HG02588 (cell line): ENCODE measurements at regions not wholly inside any gene's neighbourhood (a gene's known extent, or its start where the extent isn't known, plus 50 kb on each side); places are given as distances from the start of the nearest gene placed in this dataset.
"Not testable (repeated sequence)": the region's sequence is repeated elsewhere in the genome, so short reads cannot be mapped to it uniquely, and the experiment has no call there.

ENCODE experiments used
- ATAC-seq: cut with Tn5 transposase; IDR thresholded peaks from one replicate; pipeline ENCODE4 v1.9.1; 2021; ENCODE audit warnings: mild to moderate bottlenecking, moderate library complexity; ENCODE audit not compliant: unreplicated experiment

DNA sequence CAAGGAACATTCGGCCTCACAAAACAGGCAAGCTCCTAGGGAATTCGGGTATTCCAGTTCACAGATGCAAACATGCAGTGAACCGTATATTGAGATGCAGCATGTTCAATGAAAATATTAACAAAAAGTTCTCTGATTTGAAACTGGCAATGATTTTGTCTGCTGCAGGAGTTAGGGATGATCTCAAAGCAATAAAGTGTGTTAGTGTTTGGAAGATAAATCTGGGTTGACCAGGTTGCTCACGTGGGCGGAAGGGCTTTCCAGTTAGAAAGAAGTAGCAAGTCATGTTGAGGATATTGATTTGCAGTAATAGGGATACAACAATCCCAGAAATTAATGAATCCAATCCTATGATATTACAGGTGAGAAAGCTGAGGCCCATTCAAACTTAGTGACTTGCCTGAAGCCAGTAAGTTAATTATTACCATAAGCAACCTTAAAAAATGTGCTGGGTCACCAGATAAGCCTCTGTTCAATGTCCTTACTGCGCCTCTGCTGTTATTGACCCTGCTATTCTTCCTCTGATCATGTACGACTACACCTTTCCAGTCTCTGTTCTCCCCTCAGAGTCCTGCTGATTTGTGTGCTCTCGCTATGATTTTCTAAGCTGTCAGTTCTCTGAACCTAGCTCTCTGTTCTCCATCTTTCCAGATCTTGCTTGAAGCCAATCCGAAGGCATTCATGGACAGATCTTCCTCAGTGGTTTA, 370.8 kb downstream of the DSEL start:
- ATAC-seq, result no peak

DNA sequence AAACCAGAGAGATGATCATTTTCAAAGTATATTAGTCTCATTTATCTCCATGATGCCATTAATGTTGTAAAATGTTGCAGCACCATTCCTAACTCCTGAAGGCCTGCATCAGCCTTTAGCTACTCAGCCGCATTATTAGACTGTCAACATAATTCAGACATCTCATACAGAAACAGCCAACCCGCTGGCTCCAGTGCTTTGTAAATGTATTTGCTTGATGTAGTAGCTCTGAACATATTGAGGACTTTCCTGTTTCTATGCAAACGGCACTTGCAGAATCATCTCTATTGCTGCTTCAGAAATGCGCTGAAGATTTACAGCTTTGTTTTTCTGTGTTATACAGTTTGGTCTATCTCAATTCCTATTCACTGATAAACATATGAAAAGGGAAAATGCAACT, 372.2 kb downstream of the DSEL start:
- no peak for ATAC-seq

DNA sequence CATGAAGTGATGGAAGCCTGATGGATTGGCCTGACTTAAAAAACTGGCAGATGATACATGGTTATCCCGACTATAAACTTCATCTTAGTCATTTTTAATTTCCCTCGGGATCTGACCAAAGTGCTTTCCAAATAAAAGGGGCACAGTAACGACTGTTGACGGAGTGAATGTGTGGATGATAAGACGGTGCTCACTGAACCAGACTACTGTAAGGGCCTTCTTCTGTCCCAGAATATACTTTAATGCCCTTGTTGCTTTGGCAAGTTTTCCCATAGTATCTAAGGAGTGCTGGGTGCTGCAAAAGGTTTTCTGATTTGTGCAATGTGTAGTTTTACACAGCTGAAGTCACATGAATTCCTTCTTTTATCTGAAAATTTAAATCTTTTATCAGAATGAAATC, 373.5 kb downstream of the DSEL start:
- ATAC-seq, result no peak

DNA sequence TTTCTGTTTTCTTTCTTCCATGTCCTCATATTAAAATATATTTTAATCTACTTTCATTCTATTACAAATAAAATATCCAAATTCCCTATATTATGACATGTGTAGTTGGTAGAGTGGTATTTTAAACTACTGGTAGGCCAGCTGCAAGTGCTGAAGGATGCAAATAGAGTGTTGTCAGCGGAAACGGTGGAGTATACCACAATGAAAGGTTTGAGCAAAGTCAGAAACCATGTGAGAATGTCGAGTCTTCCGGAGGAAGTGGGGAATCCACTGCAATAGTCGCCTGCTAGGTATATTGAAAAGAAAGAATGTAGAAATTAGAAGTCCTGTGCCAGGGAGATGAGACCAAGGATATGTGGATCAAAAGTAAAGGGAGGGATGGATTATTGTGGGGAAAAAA, 373.9 kb downstream of the DSEL start:
- ATAC-seq, result no peak

DNA sequence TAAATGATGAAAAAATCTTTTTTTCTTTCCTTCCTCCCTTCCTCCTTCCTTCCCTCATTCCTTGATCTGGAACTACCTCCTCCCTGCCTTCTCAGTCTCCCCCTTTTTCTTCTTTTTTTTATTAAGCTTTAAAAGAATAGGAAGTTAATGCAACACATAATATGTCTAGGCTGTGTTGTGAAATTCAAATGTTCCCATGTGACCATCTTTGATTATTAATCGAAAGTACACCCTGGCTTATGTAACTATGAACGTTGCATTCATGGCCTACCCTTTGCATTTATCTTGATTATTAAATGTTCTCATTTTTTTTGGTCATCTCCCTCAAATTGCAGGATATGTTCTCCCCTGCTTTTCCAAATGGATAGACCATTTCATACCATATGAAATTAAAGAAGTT, 376.0 kb downstream of the DSEL start:
- no peak for ATAC-seq

DNA sequence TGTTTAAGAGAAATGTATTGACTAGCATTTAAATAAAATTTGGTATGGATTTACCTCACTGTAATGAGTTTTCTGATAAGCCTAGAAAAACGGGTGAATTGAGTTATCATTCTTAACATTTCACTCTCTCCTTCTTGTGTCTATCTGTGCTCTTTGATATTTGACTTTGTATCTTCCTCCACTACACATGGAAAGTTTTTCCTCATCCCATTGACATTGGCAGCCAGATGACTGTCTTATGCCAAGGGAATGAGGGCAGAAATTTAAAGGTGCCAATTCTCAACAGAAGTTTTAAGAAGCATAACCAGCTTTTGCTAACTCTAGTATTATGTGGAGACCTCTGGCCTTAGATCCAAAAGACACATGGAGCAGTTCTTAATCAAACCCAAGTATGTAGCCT, 376.6 kb downstream of the DSEL start:
- ATAC-seq, result no peak

DNA sequence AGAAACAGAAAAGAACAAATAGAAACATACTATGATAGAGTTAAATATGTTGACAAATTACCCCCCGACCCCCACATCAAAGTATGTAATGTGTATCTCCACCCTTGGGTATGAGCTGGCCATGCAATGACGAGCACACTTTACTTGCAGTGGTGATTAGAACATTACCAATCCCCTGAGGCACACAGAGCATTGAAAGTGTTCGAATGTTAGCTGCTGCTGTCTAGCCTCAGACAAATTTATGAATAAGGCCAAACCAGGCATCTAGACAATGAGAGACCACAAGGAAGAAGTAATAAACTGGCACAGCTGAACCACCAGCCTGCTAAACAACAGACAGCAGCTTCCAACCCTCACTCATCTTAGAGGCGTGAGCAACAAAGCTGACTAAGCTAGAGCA, 380.5 kb downstream of the DSEL start:
- no peak for ATAC-seq

DNA sequence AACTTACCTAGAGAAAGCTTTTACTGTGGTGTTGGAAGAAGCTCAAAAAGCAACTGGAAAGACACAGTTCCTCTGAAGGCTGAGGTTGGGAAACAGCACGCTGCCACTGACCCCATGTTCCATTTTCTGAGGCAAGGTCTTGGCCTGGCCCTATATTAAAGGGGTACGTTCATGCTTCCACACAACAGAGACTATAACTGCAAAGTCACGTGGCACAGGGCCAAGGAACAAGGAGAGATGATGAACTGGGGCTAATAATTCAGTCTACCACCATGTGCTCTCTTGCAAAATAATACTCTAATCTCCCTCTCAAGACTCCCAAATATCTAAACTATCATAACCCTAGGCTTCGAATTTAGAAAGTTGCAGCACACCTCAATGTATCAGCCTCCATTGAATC, 381.6 kb downstream of the DSEL start:
- no peak for ATAC-seq

DNA sequence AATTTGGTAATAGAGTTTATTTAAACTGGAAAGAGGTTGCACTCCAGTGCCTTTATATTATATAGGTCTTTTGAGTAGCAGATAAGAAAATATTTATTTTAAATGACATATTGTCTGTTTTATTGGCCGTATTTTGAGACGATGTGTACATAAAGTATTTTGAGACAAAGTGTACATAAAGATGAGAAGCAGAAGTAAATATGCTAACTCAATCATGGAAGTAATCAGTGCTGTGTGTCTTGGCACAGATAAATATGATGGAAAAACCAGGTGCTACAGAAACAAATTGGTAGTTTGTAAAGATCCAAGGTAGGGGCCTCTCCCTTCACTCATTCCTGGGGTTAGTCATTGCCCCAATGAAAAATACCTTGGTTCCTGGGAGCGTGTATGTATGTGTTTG, 382.9 kb downstream of the DSEL start:
- no peak for ATAC-seq

DNA sequence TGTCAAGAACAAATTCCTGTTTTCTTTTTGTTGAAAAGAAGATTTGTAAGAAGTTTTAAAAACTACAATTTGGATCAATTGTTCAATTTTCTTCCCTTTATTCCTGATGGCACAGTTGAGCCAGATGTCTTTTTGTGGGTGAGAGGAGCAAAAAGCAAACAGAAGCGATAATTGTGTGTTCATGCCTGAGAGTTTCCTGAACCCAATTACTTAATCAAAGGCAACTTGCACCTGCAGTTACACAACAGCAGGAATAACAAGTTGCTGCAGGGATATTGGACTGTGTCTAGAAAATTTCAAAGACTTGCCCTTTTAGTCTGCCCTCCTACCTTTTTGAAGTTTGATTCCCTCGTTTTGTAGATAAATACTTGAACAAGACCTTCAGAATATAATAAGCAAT, 383.6 kb downstream of the DSEL start:
- ATAC-seq, result no peak

DNA sequence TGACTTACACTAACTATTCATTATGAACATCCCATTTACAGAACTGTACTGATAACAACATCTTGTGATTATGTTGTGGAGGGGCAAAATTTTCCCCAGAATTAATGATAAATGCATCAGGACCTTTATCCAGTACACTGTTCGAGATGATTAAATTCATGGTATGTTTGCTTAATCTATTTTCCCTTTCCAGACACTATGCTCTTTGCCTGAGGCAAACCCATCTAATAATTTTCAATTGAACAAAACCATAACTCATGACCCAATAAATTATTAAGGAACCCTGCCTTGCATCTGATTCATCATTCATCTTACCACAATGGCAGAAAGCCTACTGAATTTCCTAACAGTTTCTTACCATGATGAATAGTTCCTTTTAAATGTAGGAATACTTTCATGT, 385.0 kb downstream of the DSEL start:
- ATAC-seq, result no peak

DNA sequence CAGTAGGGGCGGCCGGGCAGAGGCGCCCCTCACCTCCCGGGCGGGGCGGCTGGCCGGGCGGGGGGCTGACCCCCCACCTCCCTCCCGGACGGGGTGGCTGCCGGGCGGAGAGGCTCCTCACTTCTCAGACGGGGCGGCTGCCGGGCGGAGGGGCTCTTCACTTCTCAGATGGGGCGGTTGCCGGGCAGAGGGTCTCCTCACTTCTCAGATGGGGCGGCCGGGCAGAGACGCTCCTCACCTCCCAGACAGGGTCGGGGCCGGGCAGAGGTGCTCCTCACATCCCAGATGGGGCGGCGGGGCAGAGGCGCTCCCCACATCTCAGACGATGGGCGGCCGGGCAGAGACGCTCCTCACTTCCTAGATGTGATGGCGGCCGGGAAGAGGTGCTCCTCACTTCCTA, 389.8 kb downstream of the DSEL start:
- ATAC-seq, result not testable (repeated sequence)

DNA sequence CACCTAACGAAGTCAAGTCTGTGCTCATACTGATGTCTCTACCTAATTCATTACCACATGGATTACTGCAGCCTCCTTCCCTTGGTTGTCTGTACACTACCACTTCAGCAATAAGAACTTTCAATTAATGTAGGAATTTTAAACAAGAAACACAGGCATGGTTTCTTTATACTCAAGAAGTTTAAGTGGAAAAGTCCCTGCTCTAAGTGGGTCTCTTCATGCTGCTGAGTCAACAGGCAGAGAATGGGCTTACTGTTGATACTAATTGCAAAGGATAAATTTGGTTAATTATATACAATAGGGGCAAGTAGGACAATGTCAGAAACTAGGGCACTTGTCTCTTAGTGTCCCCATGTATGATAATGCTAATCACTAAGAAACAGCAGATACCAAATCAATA, 392.6 kb downstream of the DSEL start:
- ATAC-seq, result no peak

DNA sequence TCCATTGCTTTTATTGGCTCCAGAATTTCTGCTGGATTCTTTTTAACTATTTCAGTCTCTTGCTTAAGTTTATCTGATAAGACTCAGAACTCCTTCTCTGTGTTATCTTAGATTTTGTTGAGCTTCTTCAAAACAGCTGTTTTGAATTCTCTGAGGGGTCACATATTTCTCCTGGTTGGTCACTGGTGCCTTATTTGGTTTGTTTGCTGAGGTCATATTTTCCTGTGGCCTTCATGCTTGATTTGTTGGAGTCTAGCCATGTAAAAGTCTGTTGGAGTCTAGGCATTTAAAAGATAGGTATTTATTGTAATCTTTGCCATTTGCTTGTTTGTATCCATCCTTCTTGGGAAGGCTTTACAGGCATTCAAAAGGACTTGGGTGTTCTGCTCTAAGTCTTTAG, 398.7 kb downstream of the DSEL start:
- no peak for ATAC-seq

DNA sequence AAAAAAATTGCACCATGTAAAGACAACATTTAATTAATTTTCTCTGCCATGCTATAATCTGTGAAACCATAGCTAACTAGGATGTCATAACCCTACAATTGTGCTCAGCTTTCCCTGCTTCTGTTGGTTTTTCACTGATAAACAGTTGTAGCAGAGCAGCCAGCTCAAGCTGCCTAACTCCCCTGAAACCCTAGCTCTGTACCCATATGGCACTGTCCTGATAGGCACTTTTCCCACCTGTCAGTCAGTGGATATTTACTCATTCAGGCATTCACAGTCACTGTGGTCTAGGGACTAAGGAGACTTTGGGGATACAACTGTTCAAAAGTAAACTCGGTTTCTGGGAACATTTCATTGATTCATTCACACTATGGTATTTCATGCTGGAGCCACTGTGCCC, 407.0 kb downstream of the DSEL start:
- no peak for ATAC-seq

DNA sequence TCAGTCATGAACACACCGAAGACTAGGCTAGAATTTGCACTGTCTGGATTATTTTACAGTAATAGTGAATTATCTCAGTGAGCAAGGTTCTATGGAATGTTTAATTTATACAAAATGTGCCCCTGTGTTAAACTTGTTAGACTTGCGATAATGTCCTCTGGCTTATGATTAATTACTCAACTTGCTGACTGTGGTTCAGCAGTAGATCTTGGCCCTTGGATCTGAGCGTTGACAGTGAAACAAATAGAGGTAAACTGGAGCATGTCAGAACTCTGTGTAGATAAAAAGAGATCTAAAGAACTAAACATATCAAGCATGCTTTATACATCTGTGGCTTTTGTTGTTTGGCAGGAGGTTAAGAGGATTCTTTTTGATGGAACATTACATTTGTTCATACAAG, 407.6 kb downstream of the DSEL start:
- ATAC-seq, result no peak

DNA sequence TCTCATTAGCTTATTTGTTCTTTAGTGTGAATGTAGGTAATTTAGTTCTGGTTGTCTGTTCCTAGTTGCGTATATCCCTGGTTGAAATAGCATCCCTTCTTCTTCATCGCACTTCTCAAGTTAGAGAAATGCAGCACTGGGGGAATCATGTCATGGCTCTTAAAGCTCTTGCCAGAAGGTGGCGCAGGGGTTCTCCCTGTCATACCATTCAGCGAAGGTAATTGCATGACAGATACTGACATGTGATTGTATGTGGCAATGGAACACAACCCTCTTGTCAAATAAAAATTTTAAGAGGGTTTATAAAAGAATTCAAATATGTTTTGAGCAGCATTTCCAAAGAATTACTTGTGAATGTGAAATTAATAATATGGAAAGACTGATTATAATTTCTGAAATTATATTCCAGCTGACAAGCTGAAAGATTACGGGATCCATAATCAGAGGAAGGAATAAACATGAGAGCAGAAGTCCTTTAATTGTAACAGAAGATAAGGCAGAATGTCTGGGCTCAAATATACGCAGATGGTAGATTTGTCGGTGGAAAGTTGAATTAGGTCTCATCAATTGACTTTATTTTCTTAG, 411.7 kb downstream of the DSEL start:
- ATAC-seq, result peak; percentile 90

DNA sequence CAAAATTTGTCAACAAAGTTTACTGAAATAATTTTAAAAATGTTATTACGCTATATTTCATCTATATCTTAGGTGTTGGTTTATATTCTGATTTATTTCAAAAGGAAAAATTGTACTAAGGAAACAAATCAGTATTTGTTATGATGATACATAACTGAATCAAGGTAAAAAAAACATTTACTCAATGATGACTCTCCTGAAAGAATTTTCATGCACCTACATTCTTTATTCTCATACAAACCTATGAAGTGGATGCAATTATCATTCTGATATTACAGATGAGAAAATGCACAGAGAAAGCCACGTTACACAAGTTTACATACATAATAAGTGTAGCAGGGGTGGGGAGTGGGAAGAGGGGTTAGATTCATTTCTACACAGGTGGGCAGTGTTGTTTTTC, 422.4 kb downstream of the DSEL start:
- ATAC-seq, result no peak

DNA sequence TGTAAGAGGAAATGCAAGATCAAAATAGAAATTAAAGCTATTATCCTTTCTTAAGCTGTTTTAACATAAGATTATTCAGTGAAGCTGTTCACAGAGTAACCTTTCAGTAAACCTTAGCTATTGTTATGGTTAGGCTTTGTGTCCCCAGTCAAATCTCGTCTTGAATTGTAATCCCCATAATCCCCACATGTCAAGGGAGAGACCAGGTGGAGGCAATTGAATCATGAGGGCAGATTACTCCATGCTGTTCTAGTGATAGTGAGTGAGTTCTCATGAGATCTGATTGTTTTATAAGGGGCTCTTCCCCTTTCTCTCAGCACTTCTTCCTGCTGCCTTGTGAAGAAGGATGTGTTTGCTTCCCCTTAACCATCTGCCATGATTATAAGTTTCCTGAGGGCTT, 424.4 kb downstream of the DSEL start:
- ATAC-seq, result no peak

DNA sequence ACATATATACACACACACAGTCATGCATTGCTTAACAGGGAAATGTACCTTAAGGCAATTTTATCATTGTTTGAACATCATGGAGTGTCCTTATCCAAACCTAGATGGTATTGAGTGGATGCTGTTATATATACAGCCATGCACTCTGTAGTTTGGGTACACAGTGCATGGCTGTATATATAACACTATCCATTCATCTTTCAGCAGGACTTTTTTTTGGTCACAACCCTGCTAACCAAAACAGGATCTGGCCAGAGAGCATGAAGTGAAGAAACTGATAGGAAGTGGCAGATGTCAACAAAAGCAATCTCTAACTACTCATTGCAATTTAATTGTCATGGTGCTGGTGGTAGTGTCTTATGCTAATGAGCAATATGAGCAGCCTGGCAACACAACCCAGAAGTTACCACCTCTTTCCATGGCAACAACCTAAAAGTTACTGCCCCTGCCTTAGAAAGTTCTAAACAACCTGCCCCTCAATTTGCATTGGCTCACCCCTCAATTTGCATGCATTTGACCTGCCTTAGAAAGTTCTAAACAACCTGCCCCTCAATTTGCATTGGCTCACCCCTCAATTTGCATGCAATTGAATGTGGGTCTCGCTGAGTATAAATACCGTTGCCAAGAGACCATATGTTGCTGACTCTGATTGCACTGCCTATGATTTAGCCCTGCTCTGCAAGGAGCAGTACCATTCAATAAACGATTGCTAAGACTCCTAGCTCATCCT, 434.9 kb downstream of the DSEL start:
- ATAC-seq, result no peak

DNA sequence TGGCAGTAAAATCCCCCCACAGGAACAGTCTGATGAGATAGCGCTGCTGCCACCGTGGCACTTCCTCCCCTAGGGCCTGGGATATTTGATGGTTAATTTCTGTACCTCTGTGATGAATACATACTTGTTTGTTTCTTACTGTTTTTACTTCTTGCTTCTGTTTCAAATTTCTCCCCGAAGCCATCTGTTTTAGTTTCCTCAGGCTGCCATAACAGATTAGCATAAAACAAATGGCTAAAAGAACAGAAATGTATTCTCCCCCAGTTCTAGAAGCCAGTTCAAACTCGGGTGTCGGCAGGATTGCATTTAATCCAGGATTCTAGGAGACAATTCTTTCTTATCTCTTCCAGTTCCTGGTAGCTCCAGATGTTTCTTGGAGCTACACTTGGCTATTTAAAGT, 435.9 kb downstream of the DSEL start:
- ATAC-seq, result no peak

DNA sequence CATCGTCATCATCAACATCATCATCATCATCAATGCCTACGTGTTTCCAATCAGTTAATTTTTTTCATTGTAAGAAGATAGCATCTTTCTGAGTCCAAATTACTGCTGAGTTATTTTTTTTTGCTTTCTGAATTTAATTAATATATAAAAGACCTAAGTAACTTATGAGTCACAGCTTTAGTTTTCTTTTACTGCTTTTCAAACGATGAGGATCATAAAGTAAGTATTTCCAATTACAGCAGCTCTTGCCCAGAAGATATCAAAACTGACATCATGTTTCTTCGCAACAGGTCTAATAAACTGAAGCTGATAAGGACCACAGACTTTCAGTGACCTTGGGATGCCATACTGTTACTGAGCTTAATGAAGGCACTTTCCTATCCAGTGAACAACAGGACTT, 442.2 kb downstream of the DSEL start:
- ATAC-seq, result no peak
